ENCODE measurements at regions not wholly inside any gene's neighbourhood (a gene's known extent, or its start where the extent isn't known, plus 50 kb on each side); places are given as distances from the start of the nearest gene placed in this dataset.
"Not testable (repeated sequence)": the region's sequence is repeated elsewhere in the genome, so short reads cannot be mapped to it uniquely, and the experiment has no call there.

DNA sequence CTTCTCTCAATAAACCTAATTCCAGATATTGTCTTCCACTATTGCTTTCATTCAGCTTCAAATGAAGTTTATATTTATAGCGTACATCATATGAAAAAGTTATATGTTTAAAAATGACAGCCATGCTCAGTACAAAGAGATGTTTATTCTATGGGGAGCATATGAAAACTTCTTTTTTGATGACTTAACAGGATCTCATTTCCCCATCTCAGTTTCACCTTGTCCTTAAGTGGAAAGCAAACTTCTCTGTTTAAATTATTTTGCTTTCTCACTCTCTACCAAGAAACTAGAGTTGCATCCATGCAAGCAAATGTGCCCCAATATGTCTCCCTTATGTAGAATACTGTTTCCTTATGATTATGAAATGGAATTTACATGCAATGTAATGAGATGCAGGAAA is 799.5 kb upstream of the RGS18 start:
- DNase-seq (ENCODE audit: low read depth) = no peak
- in situ Hi-C loops (cut with HindIII; ENCODE audit: low pct_unique_long_range_greater_than_20kb, low sequenced_read_pairs) = no loop called here

DNA sequence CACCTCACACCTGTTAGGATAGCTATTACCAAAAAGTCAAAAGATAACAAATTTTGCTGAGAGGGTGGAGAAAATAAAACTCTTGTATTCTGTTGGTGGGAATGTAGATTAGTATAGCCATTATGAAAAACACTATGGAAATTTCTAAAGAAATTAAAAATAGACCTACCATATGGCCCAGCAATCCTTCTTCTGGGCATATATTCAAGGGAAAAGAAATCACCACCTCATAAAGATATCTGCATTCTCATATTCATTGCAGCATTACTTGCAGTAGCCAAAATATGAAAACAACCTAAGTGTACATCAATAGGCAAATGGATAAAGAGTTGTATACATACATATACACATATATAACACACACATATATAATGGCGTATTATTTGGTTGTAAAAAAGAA is 791.6 kb upstream of the RGS18 start:
- in situ Hi-C loops (cut with HindIII; ENCODE audit: low pct_unique_long_range_greater_than_20kb, low sequenced_read_pairs) = no loop called here
- DNase-seq (ENCODE audit: low read depth) = no peak

DNA sequence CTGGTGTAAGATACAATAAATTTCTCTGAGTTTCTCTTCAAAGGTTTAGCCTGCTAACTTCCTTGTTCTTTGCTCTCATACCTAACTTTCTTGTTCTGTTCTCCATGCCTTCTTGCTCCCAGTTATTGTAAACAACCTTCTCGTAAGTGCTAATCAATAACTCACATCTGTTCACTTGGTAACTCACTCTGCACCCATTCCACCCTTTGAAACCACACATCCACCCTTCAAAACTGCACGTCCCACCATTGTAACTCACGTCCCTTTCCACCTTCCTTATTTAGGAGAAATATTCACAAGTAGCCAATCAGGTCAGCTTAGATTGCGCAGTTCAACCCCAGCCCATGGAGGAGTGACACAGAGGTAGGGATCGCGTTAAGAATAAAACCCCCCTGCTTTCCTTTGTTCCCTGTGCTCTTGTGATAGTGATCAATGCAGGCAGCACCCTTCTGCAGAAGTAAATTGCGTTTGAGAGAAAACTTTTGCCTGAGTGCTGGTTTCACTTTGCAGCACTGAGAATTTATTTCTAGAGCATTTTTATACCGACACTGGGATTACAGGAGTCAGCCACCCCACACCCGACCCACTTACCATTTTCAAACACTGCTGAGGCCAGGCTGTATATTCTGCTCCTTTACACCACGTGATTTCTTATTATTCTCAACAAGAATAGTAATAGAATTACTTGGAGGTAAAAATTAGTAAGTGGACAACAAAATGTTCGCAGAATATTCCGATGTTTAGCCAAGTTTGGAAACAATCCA is 789.2 kb upstream of the RGS18 start:
- no peak for DNase-seq (ENCODE audit: low read depth)

DNA sequence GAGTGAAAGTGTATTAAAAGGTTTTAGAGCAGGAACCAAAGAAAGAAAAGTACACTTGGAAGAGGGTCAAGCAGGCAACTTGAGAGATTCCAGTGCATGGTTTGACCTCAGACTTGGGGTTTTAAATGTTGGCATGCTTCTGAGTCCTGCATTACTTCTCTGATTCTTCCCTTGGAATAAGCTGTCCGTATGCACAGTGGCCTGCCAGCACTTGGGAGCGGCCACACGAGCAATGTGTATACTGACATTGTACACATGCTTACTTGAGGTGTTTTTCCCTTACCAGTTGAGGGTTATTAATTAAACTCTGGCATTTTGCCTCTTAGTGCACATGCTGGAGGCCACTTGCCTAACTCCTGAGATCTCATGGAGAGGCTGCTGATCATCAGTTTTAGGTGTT is 786.6 kb upstream of the RGS18 start:
- in situ Hi-C loops (cut with HindIII; ENCODE audit: low pct_unique_long_range_greater_than_20kb, low sequenced_read_pairs) = no loop called here
- no peak for DNase-seq (ENCODE audit: low read depth)

More for the DNA sequence above, 789.2 kb upstream of the RGS18 start:
- in situ Hi-C loops (cut with HindIII; ENCODE audit: low pct_unique_long_range_greater_than_20kb, low sequenced_read_pairs) = no loop called here

DNA sequence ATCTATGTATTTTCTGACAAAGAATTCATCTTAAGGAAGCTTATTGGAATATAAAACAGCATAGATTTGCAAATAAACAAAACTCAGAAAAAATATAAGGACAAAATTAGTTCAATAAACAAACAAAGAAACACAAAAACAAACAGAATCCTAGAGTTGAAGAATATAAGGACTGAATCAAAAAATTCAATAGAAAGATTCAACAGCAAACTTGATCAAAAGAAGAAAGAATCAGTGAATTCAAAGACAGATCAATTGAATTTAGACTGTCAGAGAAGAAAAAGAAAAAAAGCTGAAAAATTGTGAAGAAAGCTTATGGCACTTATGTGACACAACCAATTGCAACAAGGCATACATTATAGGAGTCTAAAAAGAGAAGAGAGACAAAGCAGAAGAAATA is 770.0 kb upstream of the RGS18 start:
- in situ Hi-C loops (cut with HindIII; ENCODE audit: low pct_unique_long_range_greater_than_20kb, low sequenced_read_pairs) = no loop called here
- DNase-seq (ENCODE audit: low read depth) = no peak

DNA sequence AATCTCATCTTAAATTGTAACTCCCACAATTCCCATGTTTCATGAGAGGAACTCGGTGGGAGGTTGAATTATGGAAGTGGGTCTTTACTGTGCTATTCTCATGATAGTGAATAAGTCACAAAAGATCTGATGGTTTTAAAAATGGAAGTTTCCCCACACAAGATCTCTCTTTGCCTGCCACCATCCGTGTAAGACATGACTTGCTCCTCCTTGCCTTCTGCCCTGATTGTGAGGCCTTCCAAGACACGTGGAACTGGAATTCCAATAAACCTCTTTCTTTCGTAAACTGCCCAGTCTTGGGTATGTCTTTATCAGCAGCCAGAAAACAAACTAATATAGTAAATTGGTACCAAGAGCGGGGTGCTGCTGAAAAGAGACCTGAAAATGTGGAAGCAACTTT is 761.6 kb upstream of the RGS18 start:
- DNase-seq (ENCODE audit: low read depth) = no peak
- in situ Hi-C loops (cut with HindIII; ENCODE audit: low pct_unique_long_range_greater_than_20kb, low sequenced_read_pairs) = no loop called here

DNA sequence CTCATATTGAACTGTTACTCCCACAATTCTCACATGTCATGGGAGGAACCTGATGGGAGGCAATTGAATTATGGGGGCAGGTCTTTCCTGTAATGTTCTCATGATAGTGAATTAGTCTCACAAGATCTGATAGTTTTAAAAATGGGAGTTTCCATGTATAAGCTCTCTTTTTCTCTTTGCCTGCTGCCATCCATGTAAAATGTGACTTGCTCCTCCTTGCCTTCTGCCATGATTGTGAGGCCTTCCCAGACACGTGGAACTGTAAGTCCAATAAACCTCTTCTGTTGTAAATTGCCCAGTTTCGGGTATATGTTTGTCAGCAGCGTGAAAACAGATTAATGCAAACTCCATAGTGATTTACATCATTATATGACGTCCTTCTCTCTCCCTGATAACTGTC is 759.7 kb upstream of the RGS18 start:
- no peak for DNase-seq (ENCODE audit: low read depth)
- in situ Hi-C loops (cut with HindIII; ENCODE audit: low pct_unique_long_range_greater_than_20kb, low sequenced_read_pairs) = no loop called here

DNA sequence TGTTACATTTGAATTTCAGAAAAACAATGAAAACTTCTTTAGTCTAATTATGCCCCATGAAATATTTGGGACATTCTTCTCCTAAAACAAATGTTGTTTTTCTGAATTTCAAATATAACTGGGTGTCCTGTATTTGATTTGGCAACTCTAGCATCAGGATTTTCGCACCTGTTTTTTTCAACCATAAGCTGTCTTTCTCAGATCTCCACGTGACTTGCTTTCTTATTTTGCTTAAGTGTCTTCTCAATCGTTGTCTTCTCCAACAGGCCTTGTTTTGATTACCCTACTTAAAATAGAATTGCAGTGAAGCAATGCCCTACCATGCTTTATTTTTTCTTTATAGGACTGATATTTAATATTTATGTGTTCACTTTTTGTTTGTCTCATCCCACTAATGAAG is 752.8 kb upstream of the RGS18 start:
- no peak for DNase-seq (ENCODE audit: low read depth)
- in situ Hi-C loops (cut with HindIII; ENCODE audit: low pct_unique_long_range_greater_than_20kb, low sequenced_read_pairs) = no loop called here

DNA sequence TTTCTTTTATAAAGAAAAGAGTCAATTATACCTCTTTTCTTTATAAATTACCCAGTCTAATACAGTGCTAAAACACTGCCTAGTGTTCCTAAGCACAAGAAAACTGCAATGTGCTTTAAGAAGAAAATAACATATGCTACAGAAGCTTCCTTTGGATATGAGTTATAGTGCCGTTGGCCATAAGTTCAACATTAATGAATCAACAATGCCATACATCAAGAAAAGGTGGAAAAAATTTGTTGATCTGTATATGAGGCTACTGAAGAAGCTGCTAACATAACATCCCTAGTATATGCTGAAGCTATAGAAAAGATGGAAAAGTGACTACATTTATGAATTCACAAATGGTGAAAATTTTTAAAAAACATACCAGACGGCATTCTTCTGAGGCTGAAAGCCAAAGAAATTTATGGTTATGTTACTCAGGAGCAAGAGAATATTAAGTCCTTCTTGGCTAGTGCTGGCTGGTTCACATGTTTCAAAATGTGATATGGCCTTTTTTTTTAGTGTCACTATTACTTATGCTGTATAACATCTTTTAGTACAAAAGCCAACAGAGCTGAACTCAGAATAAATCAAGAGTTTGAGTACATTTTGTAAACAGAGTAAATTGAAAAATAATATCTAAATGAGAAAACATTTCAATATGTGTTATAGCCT is 743.2 kb upstream of the RGS18 start:
- in situ Hi-C loops (cut with HindIII; ENCODE audit: low pct_unique_long_range_greater_than_20kb, low sequenced_read_pairs) = no loop called here
- no peak for DNase-seq (ENCODE audit: low read depth)

DNA sequence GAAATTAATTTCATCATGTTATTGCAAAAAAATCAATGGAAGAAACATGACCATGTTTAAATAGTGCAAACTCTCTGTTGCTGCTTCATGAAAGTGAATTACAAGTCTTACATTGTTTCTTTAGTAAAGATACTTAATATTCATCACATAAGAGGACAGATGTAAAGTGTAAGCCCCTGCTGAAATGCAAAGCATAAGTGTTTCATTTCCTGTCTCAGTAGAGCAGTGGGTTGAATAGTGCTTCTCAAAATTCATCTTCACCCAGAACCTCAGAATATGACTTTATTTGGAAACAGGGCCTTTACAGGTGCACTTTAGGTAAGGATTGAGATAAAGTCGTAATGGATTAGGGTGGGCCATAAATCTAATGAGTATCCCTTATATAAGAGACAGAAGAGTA is 738.4 kb upstream of the RGS18 start:
- in situ Hi-C loops (cut with HindIII; ENCODE audit: low pct_unique_long_range_greater_than_20kb, low sequenced_read_pairs) = no loop called here
- DNase-seq (ENCODE audit: low read depth) = no peak

DNA sequence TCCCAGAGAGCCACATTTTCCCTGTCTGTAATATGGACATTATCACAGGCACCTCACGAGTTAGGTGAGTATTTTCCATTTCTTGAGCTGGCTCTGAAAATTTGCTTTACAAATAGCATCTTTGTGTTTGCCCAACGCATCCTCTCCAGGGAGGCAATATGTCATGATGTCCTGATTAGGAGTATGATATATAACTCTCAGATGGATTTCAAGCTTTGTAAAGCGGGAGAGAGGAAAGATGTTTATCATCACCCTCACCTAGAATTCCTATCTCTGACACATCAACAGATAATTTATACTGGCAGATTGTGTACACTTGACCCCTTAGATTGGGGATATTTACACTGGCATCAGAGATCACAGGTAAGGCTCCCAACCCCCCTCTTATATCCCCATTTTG is 730.7 kb upstream of the RGS18 start:
- in situ Hi-C loops (cut with HindIII; ENCODE audit: low pct_unique_long_range_greater_than_20kb, low sequenced_read_pairs) = no loop called here
- no peak for DNase-seq (ENCODE audit: low read depth)

DNA sequence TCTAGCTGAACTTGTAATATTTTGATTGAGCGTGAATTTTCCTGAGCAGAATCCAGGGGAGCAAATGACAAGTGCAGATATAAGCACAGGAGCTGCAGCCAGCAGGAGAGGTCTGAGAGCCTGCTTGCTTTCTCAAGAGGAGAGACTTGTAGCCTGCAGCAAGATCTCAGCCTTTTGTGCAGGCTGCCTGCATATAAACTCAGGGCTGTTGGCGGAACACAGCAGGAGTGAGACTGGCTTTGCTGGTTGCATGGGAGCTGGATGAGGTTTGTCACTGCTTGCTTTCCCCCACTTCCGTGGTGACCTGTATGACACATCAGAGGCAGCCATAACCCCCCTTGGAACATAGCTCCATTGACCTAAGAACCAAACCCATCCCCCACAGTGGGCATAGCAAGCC is 725.4 kb upstream of the RGS18 start:
- in situ Hi-C loops (cut with HindIII; ENCODE audit: low pct_unique_long_range_greater_than_20kb, low sequenced_read_pairs) = no loop called here
- no peak for DNase-seq (ENCODE audit: low read depth)

DNA sequence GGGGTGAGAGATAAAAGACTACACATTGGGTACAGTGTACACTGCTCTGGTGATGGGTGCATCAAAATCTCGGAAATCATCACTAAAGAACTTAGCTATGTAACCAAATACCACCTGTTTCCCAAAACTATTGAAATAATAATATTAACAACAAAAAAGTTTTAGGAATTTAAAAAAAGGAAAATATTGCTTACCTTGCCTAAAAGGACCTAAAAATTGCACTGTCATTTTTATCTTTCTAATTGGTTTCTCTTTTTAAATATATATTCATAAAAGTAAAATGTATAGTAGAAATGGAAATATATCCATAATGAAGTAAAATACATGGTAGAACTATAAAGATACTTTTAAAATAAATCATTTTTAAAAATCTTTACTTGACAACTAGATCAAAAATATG is 719.3 kb upstream of the RGS18 start:
- DNase-seq (ENCODE audit: low read depth) = no peak
- in situ Hi-C loops (cut with HindIII; ENCODE audit: low pct_unique_long_range_greater_than_20kb, low sequenced_read_pairs) = no loop called here

DNA sequence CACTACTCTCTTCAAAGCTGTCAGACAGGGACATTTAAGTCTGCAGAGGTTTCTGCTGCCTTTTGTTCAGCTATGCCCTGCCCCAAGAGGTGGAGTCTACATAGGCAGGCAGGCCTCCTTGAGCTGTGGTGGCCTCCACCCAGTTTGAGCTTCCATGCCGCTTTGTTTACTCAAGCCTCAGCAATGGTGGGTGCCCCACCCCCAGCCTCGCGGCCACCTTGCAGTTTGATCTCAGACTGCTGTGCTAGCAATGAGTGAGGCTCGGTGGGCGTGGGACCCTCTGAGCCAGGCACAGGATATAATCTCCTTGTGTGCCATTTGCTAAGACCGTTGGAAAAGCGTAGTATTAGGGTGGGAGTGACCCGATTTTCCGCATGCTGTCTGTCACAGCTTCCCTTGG is 710.0 kb upstream of the RGS18 start:
- DNase-seq (ENCODE audit: low read depth); in situ Hi-C loops (cut with HindIII; ENCODE audit: low pct_unique_long_range_greater_than_20kb, low sequenced_read_pairs): not testable (repeated sequence)

DNA sequence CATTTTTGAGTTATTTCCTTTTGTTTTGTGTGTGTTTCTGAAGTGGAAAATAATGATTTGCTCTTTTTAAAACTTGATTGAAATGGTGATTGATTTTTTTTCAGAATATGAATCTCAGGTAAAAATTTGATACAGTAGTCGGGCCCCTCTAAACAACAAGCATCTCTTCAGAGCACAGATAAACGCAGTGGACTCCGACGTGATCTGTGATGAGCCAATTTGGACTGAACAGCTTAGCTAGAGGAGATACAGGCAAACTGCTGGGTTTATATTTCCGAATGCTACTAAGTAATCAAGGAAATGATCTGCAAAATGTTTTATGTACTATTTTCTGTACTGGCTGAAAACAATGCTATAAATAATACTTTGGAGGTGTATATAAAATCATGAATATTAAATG is 705.7 kb upstream of the RGS18 start:
- in situ Hi-C loops (cut with HindIII; ENCODE audit: low pct_unique_long_range_greater_than_20kb, low sequenced_read_pairs) = no loop called here
- no peak for DNase-seq (ENCODE audit: low read depth)

DNA sequence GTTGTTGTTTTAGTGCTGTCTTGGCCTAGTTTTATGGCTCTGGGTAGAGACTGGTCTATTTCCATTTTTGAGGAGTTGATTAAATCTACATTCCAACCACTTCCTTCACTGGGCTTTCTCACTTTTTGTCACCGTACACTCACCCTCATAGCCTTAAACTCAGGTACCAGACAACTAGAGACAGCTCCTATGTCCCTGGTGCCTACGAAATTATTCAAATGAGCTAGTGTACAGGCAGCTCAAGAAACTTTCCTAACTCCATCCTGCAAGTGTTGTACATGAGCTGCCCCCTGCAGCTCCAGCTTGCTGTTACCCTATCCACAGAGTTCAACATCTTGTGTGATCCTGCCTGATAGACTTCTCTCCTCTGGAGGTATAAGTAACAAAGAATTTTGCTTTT is 704.8 kb upstream of the RGS18 start:
- in situ Hi-C loops (cut with HindIII; ENCODE audit: low pct_unique_long_range_greater_than_20kb, low sequenced_read_pairs) = no loop called here

DNA sequence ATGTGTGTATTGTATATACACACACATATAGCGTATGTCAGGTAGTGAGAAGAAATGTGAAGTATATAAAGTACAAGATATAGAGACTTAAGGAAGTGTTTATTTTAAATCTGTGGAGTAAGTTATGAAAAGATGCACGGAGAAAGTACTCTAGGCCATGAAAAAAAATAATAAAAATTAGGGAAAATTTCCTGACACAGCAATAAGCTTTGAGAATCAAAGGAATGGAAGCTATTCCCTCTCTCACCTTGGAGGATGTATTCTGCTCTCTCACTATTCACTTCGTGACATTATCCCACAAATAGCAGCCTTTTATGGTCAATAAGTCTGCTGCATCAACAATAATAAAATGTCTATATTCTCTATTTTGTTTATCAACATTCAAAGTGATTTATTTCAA is 700.4 kb upstream of the RGS18 start:
- no peak for DNase-seq (ENCODE audit: low read depth)
- in situ Hi-C loops (cut with HindIII; ENCODE audit: low pct_unique_long_range_greater_than_20kb, low sequenced_read_pairs) = no loop called here

More for the DNA sequence above, 704.8 kb upstream of the RGS18 start:
- peak; percentile 62 for DNase-seq (ENCODE audit: low read depth)

DNA sequence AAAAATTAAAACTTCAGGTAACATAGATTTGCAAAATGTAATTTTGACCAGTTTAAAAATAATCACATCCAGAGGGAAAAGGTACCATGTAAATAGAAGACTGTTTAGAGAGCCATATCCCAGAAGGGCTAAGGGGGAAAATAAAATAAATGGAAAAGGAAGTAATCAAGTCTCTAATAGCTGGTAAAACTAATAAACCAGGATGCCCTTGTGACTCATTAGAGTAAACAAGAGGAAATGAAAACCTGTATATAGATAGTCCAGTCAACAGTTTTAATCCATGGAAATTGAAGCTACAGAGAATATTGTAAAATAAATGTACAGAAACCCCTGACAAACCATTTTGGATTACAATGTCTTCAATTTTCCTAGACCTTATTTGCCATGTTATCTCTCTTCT is 698.0 kb upstream of the RGS18 start:
- DNase-seq (ENCODE audit: low read depth) = no peak
- in situ Hi-C loops (cut with HindIII; ENCODE audit: low pct_unique_long_range_greater_than_20kb, low sequenced_read_pairs) = no loop called here

DNA sequence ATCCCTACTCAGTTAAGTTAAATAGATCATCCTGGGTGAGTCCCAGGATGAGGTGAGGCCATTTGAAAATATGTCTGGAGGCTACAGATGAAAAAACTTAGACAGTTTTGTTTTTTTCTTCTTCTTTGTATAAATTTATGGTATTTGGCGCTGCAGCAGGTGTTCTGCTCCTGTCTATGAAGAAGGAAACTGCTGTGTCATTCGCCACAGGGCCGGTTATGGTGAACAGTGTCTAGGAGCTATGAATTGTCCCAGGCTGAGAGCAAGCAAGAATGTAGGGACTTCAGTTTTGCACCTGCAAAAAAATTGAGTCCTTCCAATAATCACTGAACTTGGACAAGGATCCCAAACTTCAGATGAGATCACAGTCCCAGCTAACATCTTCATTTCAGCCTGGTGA is 674.3 kb upstream of the RGS18 start:
- in situ Hi-C loops (cut with HindIII; ENCODE audit: low pct_unique_long_range_greater_than_20kb, low sequenced_read_pairs) = no loop called here

DNA sequence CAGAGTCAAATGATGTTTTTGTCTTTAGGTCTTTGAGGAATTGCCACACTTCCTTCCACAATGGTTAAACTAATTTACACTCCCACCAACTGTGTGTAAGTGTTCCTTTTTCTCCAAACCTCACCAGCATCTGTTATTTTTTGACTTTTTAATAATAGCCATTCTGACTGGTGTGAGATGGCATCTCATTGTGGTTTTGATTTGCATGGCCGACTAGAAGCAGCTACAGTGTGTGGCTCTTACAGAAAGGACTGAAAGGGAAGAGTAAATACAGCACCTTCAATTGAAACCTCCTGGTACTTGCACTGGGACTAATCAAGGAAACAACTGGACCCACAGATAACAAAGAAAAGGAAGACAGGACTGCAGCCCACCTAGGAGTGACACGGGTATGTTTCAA is 668.0 kb upstream of the RGS18 start:
- DNase-seq (ENCODE audit: low read depth) = no peak
- in situ Hi-C loops (cut with HindIII; ENCODE audit: low pct_unique_long_range_greater_than_20kb, low sequenced_read_pairs) = no loop called here

More for the DNA sequence above, 674.3 kb upstream of the RGS18 start:
- DNase-seq (ENCODE audit: low read depth) = no peak
